ENCODE measurements at regions not wholly inside any gene's neighbourhood (a gene's known extent, or its start where the extent isn't known, plus 50 kb on each side); places are given as distances from the start of the nearest gene placed in this dataset.
"Not testable (repeated sequence)": the region's sequence is repeated elsewhere in the genome, so short reads cannot be mapped to it uniquely, and the experiment has no call there.

GRCh38 chr6:147990159-147990558, 352.5 kb upstream of the SASH1 start:
- DNase-seq: no peak

GRCh38 chr6:147991961-147992360, 350.7 kb upstream of the SASH1 start:
- DNase-seq: no peak

- DNase-seq: no peak
These were observed 343.6 kb upstream of the SASH1 start for GRCh38 chr6:147999001-147999540.

- no peak for DNase-seq
These were observed 340.6 kb upstream of the SASH1 start for GRCh38 chr6:148001844-148002642.

GRCh38 chr6:148004651-148005050, 338.0 kb upstream of the SASH1 start:
- no peak for DNase-seq

GRCh38 chr6:148005806-148006205, 336.8 kb upstream of the SASH1 start:
- DNase-seq: no peak

- not testable (repeated sequence) for DNase-seq
These were observed 332.1 kb upstream of the SASH1 start for GRCh38 chr6:148010516-148010915.

GRCh38 chr6:148016013-148016412, 326.6 kb upstream of the SASH1 start:
- no peak for DNase-seq

GRCh38 chr6:148021165-148021564, 321.5 kb upstream of the SASH1 start:
- DNase-seq: no peak

- DNase-seq: no peak
These were observed 320.9 kb upstream of the SASH1 start for GRCh38 chr6:148021699-148022098.

GRCh38 chr6:148022279-148022678, 320.4 kb upstream of the SASH1 start:
- not testable (repeated sequence) for DNase-seq

- no peak for DNase-seq
These were observed 315.4 kb upstream of the SASH1 start for GRCh38 chr6:148027201-148027600.

- no peak for DNase-seq
These were observed 306.7 kb upstream of the SASH1 start for GRCh38 chr6:148035806-148036390.

- DNase-seq: no peak
These were observed 305.1 kb upstream of the SASH1 start for GRCh38 chr6:148037496-148037895.

GRCh38 chr6:148041546-148041945, 301.1 kb upstream of the SASH1 start:
- no peak for DNase-seq

- no peak for DNase-seq
These were observed 300.1 kb upstream of the SASH1 start for GRCh38 chr6:148042536-148042935.

GRCh38 chr6:148044261-148044751, 298.3 kb upstream of the SASH1 start:
- DNase-seq: no peak

GRCh38 chr6:148044921-148045320, 297.7 kb upstream of the SASH1 start:
- no peak for DNase-seq

GRCh38 chr6:148053209-148053608, 289.4 kb upstream of the SASH1 start:
- no peak for DNase-seq

GRCh38 chr6:148053796-148054195, 288.8 kb upstream of the SASH1 start:
- DNase-seq: no peak

GRCh38 chr6:148054219-148054618, 288.4 kb upstream of the SASH1 start:
- DNase-seq: no peak

GRCh38 chr6:148055419-148055818, 287.2 kb upstream of the SASH1 start:
- DNase-seq: no peak

GRCh38 chr6:148059869-148060268, 282.8 kb upstream of the SASH1 start:
- no peak for DNase-seq
